ENCODE measurements at regions not wholly inside any gene's neighbourhood (a gene's known extent, or its start where the extent isn't known, plus 50 kb on each side); places are given as distances from the start of the nearest gene placed in this dataset.

DNA sequence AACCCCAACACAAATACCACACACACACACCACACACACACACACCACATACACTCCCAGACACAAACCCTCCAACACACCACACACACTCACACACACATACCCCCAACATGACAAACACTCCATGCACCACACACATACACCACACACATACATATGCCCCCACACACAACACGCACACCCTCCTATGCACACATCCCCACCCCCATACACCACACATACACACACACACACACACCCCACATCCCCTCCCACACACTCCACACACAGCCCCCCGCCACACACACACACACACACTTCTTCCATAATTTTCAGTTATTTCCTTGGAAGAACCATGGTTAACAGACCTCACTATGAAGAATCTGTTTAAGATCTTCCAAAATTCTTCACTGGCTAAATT lies 173.5 kb upstream of the KCNIP4 start:
- TF ChIP-seq EZH2 (IDR thresholded peaks at IDR 0.05; ENCODE audit: borderline replicate concordance, low read length): no peak
- no peak overlapping the region for H3K27ac ChIP-seq (ENCODE audit: low read depth, low read length, poor library complexity, severe bottlenecking)

DNA sequence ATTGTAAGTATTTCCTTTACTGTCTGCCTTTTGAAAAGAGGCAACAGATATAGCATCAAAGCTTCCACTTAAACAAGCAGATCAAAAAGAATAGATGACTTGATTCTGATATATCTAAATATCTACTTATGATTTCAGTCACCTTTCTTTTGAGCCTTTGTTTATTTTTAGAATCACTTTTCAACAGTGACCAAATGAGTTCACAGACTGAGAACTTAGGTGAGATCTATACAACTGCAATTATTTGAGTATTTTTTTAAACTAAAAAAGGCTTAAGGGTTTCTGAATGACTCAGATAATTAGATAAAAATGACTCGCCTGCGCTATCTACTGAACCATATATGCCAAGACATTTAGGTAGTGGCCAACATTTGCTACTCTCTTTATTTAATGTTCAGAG lies 166.7 kb upstream of the KCNIP4 start:
- TF ChIP-seq EZH2 (IDR thresholded peaks at IDR 0.05; ENCODE audit: borderline replicate concordance, low read length): no peak
- TF ChIP-seq, protein P1, sequence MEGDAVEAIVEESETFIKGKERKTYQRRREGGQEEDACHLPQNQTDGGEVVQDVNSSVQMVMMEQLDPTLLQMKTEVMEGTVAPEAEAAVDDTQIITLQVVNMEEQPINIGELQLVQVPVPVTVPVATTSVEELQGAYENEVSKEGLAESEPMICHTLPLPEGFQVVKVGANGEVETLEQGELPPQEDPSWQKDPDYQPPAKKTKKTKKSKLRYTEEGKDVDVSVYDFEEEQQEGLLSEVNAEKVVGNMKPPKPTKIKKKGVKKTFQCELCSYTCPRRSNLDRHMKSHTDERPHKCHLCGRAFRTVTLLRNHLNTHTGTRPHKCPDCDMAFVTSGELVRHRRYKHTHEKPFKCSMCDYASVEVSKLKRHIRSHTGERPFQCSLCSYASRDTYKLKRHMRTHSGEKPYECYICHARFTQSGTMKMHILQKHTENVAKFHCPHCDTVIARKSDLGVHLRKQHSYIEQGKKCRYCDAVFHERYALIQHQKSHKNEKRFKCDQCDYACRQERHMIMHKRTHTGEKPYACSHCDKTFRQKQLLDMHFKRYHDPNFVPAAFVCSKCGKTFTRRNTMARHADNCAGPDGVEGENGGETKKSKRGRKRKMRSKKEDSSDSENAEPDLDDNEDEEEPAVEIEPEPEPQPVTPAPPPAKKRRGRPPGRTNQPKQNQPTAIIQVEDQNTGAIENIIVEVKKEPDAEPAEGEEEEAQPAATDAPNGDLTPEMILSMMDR (IDR thresholded peaks at IDR 0.05; ENCODE audit: low read length): no peak
- no peaks in the 10 kb centered on the region for H3K36me3 ChIP-seq (ENCODE audit: insufficient read depth, low read length)
- no peak overlapping the region for H2AFZ ChIP-seq (ENCODE audit: low read length)
- no peak overlapping the region for H3K4me2 ChIP-seq (ENCODE audit: low read length)
- no peaks in the 10 kb centered on the region for H3F3A ChIP-seq (ENCODE audit: insufficient read depth, low read length)
- no peaks in the 10 kb centered on the region for H3K79me2 ChIP-seq (ENCODE audit: insufficient read depth, low read length)
- H3K27me3 ChIP-seq (ENCODE audit: insufficient read depth, low read length): no peaks in the 10 kb centered on the region
- H3K27ac ChIP-seq (ENCODE audit: low read depth, low read length, poor library complexity, severe bottlenecking): no peak overlapping the region
- no peaks in the 10 kb centered on the region for H3K9me3 ChIP-seq (ENCODE audit: low read length)
- no peaks in the 10 kb centered on the region for H3K4me1 ChIP-seq (ENCODE audit: insufficient read depth, low read length, severe bottlenecking)
- no peaks in the 10 kb centered on the region for H4K20me1 ChIP-seq (ENCODE audit: insufficient read depth, low read length)
- H3K4me3 ChIP-seq (ENCODE audit: low read depth, low read length, poor library complexity, severe bottlenecking): no peak overlapping the region
- H3K9ac ChIP-seq (ENCODE audit: low read length): no peak overlapping the region
- H3K9me2 ChIP-seq (ENCODE audit: low read depth, low read length): no peaks in the 10 kb centered on the region

More for the DNA sequence above, 173.5 kb upstream of the KCNIP4 start:
- no peak overlapping the region for H3K9ac ChIP-seq (ENCODE audit: low read length)
- H3K79me2 ChIP-seq (ENCODE audit: insufficient read depth, low read length): no peaks in the 10 kb centered on the region
- H3K27me3 ChIP-seq (ENCODE audit: insufficient read depth, low read length): no peaks in the 10 kb centered on the region
- H3K9me2 ChIP-seq (ENCODE audit: low read depth, low read length): no peaks in the 10 kb centered on the region
- H3K4me2 ChIP-seq (ENCODE audit: low read length): no peak overlapping the region
- no peaks in the 10 kb centered on the region for H3K36me3 ChIP-seq (ENCODE audit: insufficient read depth, low read length)
- no peaks in the 10 kb centered on the region for H4K20me1 ChIP-seq (ENCODE audit: insufficient read depth, low read length)
- H3K9me3 ChIP-seq (ENCODE audit: low read length): no peaks in the 10 kb centered on the region
- no peaks in the 10 kb centered on the region for H3F3A ChIP-seq (ENCODE audit: insufficient read depth, low read length)
- no peak overlapping the region for H3K4me3 ChIP-seq (ENCODE audit: low read depth, low read length, poor library complexity, severe bottlenecking)
- no peaks in the 10 kb centered on the region for H3K4me1 ChIP-seq (ENCODE audit: insufficient read depth, low read length, severe bottlenecking)
- no peak overlapping the region for H2AFZ ChIP-seq (ENCODE audit: low read length)

DNA sequence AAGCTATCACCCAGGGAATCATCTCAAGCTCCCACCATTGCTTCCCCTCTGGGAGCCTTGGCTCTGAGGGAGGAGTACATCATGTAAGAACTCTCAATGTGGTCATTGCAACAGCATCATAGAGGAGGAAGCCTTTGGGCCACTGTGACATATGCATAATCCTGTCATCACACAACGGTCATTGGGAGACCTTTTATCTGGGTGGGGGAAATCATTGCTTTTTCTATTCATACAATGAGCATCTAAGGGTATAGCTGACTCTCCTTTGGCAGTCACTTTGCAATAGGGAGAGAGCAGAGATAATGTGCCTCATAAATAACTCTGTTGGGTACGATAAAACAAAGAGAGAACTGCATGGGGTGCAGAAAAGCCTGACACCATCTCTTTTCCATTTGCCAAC lies 155.2 kb upstream of the KCNIP4 start:
- Histone ChIP-seq H3F3A (ENCODE audit: insufficient read depth, low read length) (no peaks in the 10 kb centered on the region), H3K9ac (ENCODE audit: low read length) (no peak overlapping the region), H3K27me3 (ENCODE audit: insufficient read depth, low read length) (no peaks in the 10 kb centered on the region), H2AFZ (ENCODE audit: low read length) (no peak overlapping the region), H3K9me2 (ENCODE audit: low read depth, low read length) (no peaks in the 10 kb centered on the region), H3K9me3 (ENCODE audit: low read length) (no peaks in the 10 kb centered on the region), H3K36me3 (ENCODE audit: insufficient read depth, low read length) (no peaks in the 10 kb centered on the region), H3K4me3 (ENCODE audit: low read depth, low read length, poor library complexity, severe bottlenecking) (no peak overlapping the region), H3K79me2 (ENCODE audit: insufficient read depth, low read length) (no peaks in the 10 kb centered on the region), H3K4me2 (ENCODE audit: low read length) (no peak overlapping the region), H3K4me1 (ENCODE audit: insufficient read depth, low read length, severe bottlenecking) (no peaks in the 10 kb centered on the region), H4K20me1 (ENCODE audit: insufficient read depth, low read length) (no peaks in the 10 kb centered on the region), H3K27ac (ENCODE audit: low read depth, low read length, poor library complexity, severe bottlenecking) (no peak overlapping the region)
- no peak for TF ChIP-seq EZH2 (IDR thresholded peaks at IDR 0.05; ENCODE audit: borderline replicate concordance, low read length)
- TF ChIP-seq, protein P1 (IDR thresholded peaks at IDR 0.05; ENCODE audit: low read length): no peak

DNA sequence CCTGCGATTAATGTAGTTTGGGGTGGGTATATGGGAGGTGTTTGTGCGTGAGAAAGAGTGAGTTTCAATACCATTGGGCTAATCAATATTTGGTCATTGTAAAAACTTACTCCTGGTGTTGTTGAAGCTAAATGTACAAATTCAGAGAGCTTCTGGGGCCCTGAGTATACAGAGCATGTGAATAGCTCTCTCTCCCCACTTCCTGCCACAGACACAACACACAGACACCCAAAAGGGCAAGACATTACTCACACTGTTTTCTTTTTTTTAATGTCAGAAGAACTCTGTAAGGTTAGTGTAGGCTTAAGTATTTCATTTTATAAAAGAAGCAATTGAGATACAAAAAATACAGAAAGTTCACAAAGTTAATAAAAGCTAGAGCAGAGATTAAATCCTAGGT lies 151.3 kb upstream of the KCNIP4 start:
- no peaks in the 10 kb centered on the region for H3K9me2 ChIP-seq (ENCODE audit: low read depth, low read length)
- H3K27ac ChIP-seq (ENCODE audit: low read depth, low read length, poor library complexity, severe bottlenecking): no peak overlapping the region
- H2AFZ ChIP-seq (ENCODE audit: low read length): no peak overlapping the region

More for the DNA sequence above, 151.3 kb upstream of the KCNIP4 start:
- Histone ChIP-seq H4K20me1 (ENCODE audit: insufficient read depth, low read length) (no peaks in the 10 kb centered on the region), H3K4me2 (ENCODE audit: low read length) (no peak overlapping the region), H3K79me2 (ENCODE audit: insufficient read depth, low read length) (no peaks in the 10 kb centered on the region), H3K9ac (ENCODE audit: low read length) (no peak overlapping the region), H3K36me3 (ENCODE audit: insufficient read depth, low read length) (no peaks in the 10 kb centered on the region), H3K9me3 (ENCODE audit: low read length) (no peaks in the 10 kb centered on the region), H3F3A (ENCODE audit: insufficient read depth, low read length) (no peaks in the 10 kb centered on the region), H3K4me3 (ENCODE audit: low read depth, low read length, poor library complexity, severe bottlenecking) (no peak overlapping the region), H3K27me3 (ENCODE audit: insufficient read depth, low read length) (no peaks in the 10 kb centered on the region), H3K4me1 (ENCODE audit: insufficient read depth, low read length, severe bottlenecking) (no peaks in the 10 kb centered on the region)
- TF ChIP-seq, protein P1 (IDR thresholded peaks at IDR 0.05; ENCODE audit: low read length): no peak
- no peak for TF ChIP-seq EZH2 (IDR thresholded peaks at IDR 0.05; ENCODE audit: borderline replicate concordance, low read length)
